Femur (tissue), 1 donor: ENCODE measurements at regions not wholly inside any gene's neighbourhood (a gene's known extent, or its start where the extent isn't known, plus 50 kb on each side); places are given as distances from the start of the nearest gene placed in this dataset.

Source experiments
- DNase-seq: peaks from one replicate; pipeline ENCODE4 v3.0.0-alpha.2; 2017

DNA sequence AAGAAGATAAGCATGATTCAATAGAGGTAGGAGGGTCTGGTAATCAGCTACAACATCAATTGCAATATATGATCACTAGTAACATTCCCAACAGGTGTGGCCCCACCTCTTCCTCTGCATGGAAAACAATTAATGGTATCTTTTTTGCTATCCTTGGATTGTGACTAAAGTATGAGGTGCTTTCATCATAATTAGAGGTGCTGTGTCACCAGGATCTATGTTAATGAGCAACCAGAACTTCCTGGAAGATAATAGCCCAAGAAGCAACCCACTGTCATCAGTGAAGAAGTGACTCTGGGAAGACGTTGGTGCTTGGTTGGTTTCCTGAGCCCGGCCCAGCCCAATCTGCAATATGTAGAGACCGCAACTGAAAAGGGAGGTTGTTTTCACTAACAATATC lies 167.2 kb downstream of the SETD4 start:
- DNase-seq = no peak

DNA sequence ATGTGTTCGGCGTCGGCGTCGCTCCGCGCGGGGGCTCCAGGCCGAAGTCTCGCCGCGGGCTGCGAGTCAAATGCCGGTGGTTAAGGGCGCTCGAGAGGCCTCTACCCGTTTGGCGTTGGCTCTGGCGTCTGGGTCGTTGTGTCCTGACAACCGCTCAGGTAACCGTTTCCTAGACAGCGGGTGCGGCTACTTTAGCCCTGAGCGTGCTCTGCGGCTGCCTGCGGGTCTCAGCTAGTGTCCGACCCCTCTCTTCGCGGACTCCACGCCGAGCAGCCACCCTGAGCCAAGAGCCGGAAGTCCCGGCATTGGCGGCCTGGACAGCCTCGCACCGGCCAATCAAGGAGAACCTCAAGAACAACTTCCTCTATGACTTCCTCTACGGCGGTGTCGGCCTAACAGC lies 173.4 kb downstream of the SETD4 start:
- no peak for DNase-seq

DNA sequence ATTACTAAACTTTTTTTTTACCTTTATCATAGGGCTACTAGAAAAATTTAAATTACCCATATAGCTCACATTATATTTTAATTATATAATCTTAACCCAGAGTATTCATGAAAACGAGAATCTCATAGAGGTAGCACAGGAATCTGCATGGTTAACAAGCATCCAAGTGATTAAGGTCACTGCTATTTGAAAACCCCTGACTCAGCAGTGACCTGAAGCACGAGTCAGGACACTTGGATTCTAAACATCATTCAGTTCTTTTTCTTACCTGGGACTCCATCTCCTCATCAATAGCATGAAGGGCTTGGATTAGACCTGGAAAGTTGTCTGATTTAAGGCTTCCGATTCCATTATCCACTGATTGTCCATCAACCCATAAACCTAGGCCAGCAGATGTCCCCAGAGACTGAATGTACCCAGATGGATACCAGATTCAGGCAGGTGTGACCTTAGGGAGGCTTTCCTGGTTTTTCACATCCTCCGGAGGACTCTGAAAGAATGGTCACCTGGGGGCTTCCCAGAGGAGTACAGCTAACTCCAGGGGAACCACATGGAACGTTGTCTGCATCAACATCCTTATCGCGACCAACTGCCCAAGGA lies 174.3 kb downstream of the SETD4 start:
- no peak for DNase-seq

DNA sequence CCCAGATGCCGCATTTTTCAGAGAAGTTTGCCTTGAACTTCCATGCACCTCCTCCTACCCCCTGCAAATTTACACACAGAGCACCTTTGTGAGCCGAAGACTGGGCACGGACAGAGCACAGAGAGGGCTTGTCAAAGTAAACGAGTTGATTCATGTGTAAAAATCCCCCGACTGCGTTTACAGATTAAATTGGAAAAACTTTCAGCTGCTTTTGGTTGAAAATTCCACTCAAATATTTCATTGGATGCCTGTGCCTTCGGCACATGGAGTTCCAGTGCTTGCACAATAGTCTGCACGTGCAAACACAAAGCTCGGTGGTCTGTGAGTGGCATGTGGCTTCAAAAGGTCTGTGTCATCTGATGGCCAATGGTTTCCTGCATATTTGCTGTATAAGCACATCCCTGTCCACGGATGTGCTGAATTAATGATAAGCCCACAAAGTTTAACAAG lies 177.5 kb downstream of the SETD4 start:
- no peak for DNase-seq

DNA sequence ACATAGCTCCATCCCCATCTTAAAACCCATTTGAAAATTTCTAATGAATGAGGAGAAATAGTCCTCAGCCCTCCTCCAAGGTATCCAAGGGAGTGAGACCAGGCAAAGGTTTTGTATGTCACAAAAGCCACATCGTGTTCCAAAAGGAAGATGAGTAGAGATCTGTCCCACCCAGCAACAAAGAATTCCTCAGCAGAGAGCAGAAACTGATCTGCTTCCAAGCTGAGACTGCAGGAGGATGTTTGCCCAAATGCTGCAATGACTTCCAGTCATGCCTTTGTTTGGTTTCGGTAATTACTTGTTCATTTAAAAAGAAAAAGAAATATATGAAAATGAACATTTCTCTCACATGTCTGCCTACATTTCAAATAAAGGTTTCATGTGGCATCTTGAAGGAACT lies 186.9 kb downstream of the SETD4 start:
- DNase-seq = no peak

DNA sequence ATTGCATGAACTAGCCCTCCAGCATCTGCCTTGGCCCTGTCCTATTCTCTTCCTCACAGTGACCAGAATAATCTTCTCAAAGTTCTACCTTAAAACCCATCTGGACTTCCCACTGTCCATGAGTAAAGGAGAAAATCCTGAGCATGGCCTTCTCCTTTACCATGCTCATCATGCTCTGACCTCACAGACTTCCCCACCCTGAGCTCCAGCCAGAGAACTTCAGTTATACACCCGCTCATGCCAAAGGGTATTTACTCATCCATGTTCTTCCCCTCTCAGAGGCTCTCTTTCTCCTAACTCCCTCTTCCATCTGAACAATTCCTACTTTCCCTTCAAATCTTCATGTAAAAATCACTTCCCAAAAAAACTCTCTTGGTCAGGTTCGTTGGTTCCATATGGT lies 188.4 kb downstream of the SETD4 start:
- no peak for DNase-seq

DNA sequence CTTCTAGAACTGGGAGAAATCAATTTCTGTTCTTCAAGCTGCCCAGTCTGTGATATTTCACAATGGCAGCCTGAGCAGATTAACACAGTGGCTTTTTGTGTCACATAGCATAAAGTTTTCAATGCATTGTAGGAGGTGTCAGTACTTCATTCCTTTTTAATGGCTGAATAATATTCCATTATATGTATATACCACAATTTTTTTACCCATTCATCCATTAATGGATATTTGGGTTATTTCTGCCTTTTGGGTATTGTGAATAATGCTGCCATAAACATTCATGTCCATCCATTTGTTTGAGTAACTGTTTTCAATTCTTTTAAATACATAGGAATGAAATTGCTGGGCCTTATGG lies 191.5 kb downstream of the SETD4 start:
- DNase-seq = no peak

DNA sequence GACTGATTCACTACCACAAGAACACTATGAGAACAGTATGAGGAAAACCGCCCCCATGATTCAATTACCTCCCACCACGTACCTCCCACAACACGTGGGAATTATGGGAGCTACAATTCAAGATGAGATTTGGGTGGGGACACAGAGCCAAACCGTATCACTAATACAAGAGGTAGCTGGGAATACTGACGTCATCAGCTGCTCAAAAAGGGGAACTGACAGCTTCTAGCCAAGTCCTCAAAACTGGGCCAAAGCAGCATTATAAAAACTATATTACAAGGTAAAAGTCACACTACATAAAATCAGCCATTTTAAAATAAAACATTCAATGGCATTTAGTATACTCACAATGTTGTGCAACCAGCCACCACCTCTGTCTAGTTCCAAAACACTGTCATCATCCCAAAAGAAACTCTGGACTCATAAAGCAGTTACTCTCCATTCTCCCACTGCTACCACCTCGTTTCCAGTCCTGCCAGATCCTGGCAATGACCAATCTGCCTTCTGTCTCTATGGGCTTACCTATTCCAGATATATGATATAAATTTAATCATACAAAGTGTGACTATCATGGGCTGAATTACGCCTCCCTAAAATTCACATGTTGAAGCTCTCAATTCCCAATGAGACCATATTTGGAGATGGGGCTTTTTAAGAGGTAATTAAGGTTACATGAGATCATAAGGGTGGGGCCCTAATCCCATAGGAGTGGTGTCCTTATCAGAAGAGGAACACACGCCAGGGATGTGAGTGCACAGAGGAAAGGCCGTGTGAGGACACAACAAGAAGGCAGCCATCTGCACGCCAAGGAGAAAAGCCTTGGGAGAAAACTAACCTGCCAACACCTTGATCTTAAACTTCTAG lies 192.1 kb downstream of the SETD4 start:
- DNase-seq = no peak

DNA sequence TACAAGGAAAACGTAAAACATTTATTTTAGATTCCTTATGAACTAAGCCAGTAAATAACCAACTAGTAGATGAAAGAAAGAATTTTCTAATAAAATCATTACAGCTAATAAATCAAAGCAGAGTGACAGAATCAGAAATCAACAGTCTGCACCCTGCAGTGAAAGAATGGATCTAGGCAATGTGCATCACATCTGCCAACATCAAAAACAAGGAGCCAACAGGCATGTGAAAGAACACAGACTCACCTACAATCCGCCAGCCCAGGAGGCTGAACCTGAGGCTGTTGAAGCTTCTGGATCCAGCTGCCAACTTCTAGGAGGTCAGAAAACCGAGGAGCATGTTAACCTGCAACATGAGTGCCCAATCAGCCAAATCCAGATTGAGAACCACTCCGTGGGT lies 196.3 kb downstream of the SETD4 start:
- DNase-seq = no peak

DNA sequence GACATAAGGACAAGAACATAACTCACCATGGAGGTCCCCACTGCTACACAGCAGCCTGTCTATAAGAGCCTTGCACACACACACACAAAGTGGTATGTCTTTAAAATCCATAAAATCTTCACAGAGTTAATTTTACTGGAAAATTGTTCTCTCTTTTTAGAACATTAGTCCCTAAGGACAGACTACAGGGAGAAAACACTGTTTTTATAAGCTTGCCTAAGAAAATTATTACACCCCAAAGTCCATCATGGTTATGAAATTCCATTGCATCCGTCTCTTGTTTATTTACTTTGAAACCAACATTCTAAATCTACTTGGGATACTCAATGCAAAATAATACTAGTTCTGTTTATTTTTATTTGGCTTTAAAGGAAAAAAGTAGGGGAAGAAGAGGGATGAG lies 197.4 kb downstream of the SETD4 start:
- DNase-seq = no peak

DNA sequence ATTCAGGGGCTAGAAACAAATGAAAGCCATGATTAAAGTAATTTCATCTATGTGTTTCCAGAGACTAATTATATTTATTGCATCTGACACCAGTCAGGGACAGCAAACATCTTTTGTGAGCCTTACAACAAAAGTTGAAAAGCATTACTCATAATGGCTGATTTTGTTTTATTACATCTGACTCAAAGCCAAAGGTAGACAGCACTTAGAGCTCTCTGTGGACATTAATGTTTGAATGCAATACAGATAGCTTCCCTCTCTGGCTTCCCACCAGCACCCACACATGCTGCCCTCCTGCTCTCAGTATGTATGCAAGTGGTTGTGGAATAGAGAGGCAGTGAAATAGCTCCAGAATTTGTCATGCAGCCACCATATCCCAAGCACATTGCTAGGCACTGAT lies 198.7 kb downstream of the SETD4 start:
- DNase-seq = no peak

DNA sequence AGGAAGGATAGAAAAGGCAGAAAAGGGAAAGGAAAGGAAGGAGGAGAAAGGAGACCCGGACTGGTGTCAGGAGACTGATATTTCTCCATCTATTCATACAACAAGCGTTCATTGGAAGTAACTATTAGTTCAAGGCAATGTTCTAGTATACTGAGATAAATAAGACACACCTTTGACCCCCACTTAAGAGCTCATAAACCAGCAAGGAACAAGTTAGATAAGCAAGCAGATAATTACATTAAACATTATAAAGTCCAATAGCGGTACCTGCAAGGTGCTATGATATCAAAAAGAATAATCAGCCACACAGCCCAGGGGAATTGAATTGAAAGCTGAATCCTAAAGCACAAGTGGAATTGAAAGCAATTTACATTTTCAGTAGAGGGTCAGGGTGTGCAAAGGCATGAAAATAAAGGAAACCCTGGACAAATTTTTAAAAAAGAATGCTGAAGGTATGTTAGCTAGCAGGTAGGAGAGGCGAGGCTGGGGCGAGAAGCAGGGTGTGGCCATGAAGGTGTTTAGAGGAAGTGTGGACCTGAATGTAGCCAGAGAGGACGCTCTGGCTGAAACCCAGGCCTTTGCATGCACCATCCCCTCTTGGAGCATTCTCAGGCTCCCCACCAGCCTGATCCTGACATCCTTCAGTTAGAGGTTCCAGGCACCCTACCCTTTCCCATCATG lies 200.0 kb downstream of the SETD4 start:
- DNase-seq = no peak

DNA sequence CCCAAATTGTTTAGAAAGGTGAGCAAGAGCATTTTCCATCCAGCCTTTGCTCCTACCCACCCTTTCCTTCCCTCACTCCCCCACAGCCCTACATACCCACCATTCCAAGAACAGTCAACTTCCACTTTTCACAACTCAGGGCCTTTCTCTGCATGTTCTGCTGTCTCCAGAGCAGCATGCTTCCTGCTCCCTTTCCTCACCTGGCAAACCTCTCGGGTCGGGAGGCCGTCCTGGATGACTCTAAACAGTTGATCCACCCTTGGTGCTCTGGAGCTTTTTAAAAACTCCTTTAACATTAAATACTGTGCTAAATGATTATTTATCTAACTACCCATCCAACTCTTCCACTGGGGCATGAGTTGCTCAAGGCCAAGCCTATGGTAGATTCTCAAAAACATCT lies 200.6 kb downstream of the SETD4 start:
- no peak for DNase-seq

DNA sequence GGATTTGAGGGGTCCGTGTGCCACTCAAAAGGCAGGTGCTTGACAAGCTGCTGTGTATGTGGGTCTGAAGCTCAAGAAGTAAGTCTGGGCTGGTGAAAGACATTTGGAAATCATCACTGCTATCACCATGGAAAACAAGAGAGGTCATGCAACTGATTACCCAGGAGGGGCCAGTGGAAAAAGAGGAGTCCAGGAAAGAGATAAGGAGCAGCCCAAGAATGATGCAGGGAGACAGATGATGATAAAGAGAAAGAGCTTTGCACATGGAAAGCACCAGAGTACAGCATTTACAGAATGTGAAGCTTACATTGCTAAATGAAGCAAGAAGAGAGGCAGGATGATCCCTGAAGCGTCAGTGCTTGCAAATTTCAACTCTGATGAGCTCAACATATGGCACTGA lies 203.2 kb downstream of the SETD4 start:
- no peak for DNase-seq

DNA sequence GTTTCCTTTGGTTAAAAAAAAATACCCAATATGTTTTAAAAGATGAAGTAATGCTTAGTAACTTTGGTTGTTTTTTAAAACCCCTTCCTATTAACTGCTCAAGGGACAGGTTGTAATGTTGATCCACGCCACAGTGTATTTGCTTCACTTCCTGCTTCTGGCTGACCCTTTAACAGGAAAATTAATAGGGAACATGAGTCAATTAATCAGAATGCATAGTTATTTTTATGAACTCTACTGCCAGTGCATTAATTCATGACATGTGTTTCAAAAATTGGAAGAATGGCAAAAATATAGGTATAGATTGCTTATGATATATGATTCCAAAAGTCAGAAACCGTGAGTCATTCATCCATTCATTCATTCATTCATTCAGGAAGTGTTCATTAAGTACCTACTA lies 204.8 kb downstream of the SETD4 start:
- DNase-seq = no peak

DNA sequence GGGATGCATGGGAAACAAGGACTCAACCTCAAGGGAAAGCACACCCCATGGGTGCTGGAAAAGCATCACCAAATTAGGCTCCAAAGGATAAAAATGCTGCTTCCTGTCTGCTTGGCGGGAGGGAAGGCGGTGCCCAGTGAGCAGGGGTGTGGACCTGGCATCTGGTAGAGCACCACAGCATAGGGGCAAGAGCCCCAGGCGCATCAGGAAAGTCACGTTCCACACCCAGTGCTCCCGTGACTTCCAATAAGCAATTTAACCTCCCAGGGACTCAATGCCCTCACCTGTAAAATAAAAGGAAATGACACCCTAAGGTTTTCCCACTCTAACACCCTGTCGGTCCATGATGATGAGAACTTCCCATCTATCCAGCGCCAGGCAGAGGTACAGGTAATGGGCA lies 206.0 kb downstream of the SETD4 start:
- DNase-seq = no peak

DNA sequence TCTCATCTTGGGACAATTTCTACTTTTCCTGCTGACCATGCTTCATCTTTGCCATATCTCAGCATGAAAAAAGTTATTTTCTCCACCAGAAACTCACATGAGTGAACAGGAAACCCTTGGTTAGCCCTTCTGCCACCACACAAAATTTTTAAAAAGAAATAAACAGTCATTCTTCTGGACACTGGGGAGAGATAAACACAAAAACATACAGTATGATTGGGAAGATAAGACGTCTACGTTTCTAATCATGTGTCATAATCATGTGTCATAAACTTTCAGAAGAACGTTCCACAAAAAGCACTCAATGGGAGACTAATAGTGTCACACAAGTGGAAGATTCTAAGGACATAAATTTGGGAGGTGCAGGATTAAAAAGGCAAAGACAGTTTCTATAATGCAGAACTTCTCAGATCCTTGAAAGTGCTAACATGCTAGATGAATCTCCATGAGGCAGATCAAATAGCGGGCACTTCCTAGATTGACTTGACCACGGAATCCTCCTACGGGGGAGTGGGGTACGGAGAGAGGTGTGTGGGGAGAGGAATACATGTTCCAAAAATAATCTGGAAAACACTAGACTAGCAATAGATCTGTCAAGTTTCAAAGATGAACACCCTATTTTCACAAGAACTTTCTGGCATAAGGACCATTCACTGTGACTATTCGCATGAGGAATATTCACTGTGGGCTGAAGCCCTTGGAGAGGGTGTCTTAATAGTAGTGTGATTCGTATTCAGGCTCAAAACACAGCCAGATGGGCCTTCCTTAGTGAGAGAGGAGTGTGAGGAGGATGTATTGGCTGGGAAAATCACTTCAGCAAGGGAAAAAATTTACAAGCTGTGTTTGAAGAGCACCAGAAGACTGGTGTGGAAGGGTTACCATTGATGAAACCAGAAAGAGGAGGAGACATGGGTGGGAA lies 206.7 kb downstream of the SETD4 start:
- no peak for DNase-seq

DNA sequence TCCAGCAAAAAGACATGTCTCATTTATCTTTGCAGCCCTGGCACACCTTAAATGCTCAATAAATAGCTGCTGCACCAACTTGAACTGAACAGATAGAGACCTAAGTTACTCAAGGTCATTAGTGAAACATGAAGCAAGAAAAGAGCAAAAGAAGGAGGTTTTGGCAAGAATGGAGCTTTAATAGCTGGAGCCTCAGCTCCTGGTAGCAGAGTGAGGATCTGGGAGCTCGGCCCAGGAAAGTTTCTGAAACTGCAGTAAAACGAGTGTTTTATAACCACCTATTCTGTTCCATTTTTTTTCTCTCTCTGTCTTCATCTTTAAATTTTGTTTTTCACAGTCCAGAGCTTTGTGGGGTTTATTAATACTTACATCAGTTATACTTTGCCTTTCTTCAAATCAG lies 207.5 kb downstream of the SETD4 start:
- peak; percentile 33 for DNase-seq

DNA sequence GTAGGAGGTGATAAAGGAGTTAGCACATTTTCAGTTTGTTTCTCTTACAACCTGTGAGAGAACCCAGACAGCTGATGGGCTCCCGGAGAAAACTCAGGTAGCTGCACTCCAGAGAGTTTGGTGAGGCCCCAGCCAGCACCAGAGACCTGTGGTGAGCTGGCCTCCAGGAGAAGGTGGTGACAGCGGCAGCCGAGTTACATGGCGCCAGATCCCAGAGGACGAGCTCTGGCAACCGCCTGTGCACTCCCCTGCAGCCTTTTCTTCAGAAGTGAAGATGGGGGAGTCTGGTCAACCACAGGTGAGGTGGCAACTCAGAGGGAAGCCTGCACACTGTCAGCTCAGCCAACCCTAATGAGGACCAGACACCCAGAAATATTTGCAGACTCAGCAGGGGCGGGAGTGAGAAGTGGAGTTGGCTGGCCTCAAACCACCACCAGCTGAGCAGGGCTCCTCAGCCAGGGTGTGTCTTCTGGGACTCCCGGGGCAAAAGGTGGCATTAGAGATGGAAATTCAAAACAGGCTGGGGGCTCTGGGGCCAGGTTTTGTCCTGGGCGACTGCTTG lies 209.7 kb downstream of the SETD4 start:
- DNase-seq = no peak

DNA sequence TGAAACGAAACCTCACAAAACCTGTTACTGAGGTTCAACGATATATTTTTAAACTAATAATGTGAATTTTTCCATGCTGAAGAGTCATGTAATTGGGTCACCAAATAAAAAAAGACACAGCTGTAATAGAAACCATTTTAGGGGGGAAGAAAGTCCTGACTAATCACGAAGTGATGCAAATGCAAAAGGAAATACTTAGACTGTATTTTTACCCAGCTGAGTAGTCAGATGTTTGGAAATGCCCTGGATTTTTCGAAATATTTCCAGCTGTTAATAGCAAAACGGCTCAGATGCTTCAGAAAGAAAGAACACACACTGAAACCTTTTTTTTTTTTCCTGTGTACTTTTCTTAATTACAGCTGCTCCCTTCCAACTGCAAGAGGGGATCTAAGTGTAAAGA lies 210.3 kb downstream of the SETD4 start:
- DNase-seq = no peak

DNA sequence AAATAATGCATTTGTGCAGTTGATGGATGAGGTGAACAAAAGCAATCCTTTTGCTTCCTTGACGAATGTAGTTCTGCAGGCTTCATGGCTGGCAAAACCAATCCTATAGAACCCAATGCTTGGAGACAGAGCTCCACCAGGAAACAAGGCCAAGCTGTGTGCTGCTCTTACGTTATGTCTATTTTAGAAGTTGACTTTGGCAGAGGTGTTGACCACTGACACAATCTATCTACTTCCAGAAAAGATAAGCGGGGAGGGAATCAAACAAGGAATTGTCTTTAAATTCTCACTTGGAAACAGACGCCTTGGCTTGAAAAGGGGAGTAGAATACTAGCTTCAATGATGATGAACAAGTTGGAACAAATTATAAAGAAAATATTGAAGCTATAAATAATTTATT lies 211.2 kb downstream of the SETD4 start:
- DNase-seq = no peak

DNA sequence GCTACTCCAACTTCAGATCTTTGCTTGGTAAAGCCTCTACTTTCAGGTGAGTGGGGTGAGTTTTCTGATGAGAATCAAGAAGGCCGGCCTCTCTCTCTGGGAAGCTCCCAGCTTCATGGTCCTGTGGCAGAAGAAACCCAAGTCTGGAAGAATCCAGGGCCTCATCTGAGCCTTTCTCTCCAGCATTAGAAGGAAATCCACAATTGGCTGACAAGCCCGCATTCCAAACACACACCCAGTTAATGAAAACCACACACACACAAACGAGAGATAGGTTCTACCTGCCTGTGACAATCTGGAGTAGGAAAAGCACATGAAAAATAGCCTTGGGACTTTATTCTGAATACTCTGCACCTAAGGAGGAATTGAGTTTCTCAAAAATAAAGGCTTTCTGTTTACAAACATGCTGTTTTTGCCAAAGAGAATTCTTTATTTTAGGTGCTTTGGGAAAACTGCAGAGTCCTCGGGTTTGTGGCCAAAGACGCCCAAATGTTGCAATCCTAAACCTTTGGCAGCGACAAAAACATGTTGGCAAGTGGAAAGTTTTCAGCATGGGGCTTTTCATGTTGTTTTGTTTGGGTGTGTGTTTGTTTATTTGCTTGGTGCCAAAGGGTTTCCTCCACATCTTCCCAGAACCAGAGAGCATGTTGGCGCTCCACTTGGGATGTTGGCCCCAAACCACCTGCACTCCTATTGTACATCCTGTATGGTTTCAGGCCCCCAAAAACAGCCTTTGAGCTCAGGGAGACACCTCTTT lies 216.2 kb downstream of the SETD4 start:
- no peak for DNase-seq
